HG03378 (cell line): ENCODE measurements at regions not wholly inside any gene's neighbourhood (a gene's known extent, or its start where the extent isn't known, plus 50 kb on each side); places are given as distances from the start of the nearest gene placed in this dataset.

ENCODE experiments used
- ATAC-seq: cut with Tn5 transposase; IDR thresholded peaks from one replicate; pipeline ENCODE4 v1.9.1; 2021; ENCODE audit warnings: mild to moderate bottlenecking, moderate library complexity; ENCODE audit not compliant: unreplicated experiment

GRCh38 chr22:47783433-47784366 lies 1021.2 kb downstream of the TBC1D22A start:
- ATAC-seq: no peak

DNA sequence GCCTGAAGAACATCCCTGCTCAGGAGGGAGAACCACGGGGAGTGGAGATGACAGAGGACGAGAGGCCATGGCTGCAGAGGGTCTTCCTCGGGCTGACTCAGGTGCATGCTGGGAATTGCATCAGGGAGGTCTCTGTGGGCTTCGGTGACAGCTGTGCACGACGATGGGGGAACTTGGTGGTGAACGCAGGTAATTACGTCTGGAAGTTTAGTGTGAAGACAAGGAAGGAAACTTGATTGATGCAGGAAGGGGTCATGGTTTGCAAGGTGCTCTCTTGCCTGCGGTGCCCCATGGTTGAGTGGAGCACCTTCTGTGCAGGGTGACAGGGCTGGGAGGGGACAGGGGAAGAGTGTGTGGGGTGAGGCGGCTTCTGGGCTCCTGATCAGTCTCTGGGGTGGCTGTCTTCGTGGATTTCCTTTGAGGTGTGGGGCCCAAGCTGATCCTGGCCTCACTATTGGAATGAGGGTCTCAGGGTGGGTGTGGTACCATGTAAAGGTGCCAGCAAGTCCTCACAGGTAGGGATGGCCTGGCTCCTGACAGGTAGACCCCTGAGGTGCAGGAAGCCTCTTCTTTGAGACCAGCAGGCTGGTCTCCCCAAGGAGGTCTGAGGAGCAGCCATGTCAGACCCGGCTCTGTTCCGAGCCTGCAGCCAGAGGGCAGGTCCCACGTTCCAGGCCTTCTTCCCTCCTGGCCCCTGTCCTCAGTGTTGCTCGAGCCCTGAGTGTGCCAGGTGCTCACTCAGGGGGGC lies 1020.1 kb downstream of the TBC1D22A start:
- no peak for ATAC-seq

DNA sequence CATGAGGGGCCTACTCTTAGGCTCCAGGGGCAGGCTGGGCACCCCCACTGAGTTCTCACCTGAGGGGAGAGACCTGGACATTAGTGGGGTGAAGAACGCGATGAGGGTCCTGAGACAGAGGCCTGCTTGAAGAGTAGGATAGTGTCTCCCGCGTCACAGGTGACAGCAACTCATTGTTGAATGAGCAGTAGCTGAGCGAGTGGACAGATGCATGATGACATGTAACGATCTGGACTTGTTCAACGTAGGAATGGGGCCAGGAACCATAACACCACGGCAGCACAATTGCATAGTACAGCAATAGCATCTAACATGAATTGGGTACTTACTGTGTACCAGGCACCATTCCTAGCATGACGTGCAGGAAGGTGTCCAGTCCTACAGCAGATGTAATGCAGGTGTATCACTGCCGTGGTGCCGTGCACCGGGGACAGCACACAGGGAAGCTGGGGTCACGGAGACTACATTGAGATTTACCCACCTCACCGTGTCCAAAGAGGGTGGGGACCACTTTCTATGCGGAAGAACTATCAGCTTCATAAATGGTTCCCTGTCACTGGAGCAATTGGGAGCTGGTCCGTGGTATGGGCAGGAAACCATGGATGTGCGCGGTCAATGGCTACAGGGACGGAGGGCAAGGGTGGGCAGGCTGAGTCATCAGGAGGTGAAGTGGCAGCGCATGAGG lies 1019.1 kb downstream of the TBC1D22A start:
- ATAC-seq: no peak

GRCh38 chr22:47781024-47781423 lies 1018.6 kb downstream of the TBC1D22A start:
- ATAC-seq: no peak

DNA sequence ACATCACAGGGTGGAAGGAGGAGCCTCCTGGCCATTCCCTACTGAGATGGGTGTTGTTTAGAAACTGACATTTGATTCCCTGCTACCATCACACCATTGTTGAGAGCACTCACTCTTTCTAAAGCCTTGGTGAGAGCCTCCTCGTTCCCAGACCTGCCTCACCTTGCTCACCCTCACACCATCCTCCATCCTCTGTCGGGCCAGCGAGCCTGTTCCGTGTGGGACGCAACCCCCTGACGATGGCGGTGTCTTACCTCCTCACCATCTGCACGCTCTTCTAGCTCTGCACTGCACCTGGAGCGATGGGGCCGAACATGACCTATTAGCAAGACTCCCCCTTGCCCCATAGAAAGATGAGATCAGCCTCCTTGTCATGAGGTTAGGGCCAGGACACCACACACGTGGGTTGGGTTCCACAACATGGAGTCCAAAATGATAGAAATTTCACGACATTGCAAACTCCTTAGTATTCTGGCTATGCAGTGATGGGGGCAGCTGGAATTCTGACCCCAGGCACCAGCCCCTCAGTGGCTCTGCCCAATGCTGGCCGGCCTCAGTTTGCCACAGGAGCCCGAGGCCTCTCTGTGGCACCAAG lies 1017.9 kb downstream of the TBC1D22A start:
- no peak for ATAC-seq

DNA sequence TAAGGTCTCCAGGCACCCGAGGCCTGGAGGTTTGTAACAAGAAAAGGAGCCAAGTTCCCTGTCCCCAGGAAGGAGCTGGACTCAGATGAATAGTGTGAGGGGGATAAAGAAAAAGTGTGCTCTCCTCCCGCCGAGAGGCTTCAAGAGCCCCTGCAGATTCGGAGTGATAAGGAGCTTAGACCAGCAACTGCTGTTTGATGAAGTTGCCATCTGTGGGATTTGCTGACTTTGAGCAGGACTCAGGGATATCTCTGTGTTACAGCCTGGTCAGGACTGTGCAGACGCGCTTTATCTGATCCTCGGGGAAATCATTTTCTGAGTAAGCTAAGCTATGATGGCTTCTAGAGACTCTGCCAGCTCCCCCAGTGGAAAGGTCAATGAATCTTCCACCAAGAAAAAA lies 1017.0 kb downstream of the TBC1D22A start:
- no peak for ATAC-seq

DNA sequence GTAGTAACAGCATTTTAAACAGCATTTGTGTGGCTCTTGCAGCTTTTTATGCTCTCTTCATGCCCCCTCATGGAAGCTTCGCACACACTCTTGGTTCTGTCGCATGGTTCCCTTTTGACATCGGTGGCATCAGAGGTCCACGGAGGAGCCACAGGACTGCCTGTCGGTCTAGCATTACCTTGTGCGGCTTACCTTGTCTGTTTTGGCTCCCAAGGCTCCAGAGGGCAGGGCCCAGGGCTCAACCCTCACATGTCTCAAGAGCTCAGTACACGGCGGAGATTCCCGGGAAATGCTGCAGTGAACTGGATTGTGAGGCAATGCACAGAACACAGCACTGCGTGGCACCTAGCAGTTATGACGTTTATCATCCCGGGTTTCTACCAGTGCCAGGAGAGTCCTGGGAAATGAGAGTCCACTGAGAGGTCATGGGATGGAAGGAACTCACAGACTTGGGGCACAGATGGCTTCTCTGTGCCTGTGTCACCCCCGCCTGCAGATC lies 1015.8 kb downstream of the TBC1D22A start:
- no peak for ATAC-seq

DNA sequence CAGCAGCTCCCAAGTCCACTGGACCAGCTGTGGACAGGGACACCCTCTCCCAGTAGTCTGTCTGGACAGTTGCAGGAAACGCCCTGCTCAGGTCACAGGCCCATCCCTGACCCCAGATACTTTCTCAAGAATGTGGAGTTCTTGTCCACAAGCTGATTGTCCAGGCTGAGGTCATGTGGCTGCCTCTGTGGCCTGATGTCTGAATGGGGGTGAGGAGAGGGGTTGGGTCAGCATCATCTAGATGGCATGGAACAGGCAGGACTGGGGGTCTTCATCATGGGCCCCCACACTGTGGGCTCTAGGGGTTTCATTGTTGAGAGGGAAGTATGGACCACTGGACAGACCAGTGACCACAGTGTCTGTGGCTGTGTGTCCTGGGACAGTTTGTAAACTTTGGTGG lies 1015.0 kb downstream of the TBC1D22A start:
- no peak for ATAC-seq

DNA sequence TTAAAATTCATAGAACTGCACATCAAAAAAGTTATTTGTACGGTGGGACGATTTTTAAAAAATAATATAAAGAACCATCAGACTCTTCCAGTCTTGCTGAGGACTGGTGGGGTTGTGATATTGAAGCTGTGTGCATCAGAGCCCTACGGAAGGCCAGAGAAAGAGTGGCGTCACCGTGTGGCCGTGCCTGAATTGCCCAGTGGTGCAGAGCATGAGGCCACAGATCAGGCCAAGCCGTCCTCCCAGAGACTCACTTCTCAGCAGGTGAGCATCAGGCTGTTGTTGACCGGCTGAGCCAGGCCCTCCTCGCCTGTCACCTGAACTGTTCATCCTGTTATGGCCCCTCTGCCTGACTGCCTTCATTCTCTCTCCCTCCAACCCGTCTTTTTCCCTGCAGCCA lies 1013.9 kb downstream of the TBC1D22A start:
- ATAC-seq: no peak

DNA sequence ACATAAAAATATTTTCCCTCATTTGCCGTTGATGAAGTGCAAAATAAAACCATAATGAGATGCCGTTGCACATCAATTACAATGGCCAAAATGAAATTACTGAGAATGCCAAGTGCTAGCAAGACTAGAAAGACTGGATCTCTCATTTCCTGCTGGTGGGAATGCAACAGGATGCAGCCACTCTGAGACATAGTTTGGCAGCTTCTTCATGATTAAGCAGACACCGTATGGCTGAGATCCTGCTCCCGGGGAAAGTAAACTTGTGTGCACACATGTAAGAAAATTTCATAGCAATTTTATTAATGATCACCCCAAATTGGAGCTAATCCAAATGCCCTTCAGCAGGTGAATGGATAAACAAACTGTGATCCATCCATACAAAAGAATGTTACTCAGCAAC lies 1013.2 kb downstream of the TBC1D22A start:
- ATAC-seq: no peak

DNA sequence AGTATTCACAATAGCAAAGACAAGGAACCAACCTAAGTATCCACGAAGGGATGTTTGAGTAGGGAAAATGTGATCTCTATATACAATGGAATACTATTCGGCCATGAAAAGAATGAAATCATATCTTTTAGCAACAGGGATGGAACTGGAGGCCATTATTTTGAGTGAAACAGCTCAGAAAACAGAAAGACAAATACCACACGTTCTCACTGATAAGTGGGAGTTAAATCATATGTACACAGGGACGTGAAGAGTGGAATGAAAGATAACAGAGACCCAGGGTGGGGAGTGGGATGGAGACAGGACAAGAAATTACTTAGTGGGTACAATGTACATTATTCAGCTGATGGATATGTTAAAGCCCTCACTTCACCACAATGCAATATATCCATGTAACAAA lies 1012.7 kb downstream of the TBC1D22A start:
- no peak for ATAC-seq

GRCh38 chr22:47773635-47774034 lies 1011.2 kb downstream of the TBC1D22A start:
- ATAC-seq: no peak

GRCh38 chr22:47772864-47773263 lies 1010.4 kb downstream of the TBC1D22A start:
- no peak for ATAC-seq

GRCh38 chr22:47769652-47770051 lies 1007.2 kb downstream of the TBC1D22A start:
- no peak for ATAC-seq

- ATAC-seq: no peak
Observed at GRCh38 chr22:47768027-47768426, 1005.6 kb downstream of the TBC1D22A start.

- ATAC-seq: no peak
Observed at GRCh38 chr22:47767403-47767802, 1005.0 kb downstream of the TBC1D22A start.

GRCh38 chr22:47765757-47766156 lies 1003.3 kb downstream of the TBC1D22A start:
- no peak for ATAC-seq

GRCh38 chr22:47762141-47762540 lies 999.7 kb downstream of the TBC1D22A start:
- ATAC-seq: no peak

DNA sequence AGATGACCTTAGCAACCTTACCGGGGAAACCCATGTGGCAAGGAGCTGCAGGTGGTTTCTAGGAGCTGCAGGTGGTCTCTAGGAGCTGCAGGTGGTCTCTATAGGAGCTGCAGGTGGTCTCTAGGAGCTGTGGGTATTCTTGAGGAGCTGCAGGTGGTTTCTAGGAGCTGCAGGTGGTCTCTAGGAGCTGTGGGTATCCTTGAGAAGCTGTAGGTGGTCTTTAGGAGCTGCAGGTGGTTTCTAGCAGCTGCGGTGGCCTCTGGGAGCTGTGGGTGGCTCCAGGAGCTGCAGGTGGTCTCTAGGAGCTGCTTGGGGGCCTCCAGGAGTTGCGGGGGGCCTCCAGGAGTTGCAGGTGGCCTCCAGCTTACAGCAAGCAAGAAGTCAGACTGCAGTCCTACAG lies 997.5 kb downstream of the TBC1D22A start:
- ATAC-seq: no peak

DNA sequence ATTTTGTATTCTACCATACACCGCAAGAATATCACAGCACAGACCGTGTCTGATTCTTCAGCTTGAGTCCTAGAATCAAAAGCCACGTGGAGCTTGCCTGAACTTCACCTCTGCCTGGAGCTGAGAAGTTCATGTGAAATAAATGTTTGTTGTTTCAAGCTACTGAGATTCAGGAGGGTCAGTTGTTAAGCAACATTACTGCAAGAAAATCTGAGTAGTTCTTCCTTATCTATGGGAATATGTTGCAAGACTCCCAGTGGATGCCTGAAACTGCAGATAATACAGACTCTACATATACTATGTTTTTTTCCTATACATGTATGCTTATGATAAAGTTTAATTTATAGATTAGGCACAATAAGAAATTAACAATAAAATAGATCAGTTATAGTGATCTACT lies 995.3 kb downstream of the TBC1D22A start:
- ATAC-seq: no peak

GRCh38 chr22:47750086-47750485 lies 987.6 kb downstream of the TBC1D22A start:
- no peak for ATAC-seq
